ENCODE measurements at regions not wholly inside any gene's neighbourhood (a gene's known extent, or its start where the extent isn't known, plus 50 kb on each side); places are given as distances from the start of the nearest gene placed in this dataset.
"Not testable (repeated sequence)": the region's sequence is repeated elsewhere in the genome, so short reads cannot be mapped to it uniquely, and the experiment has no call there.

- H3K4me3 Mint-ChIP-seq, result no peak overlapping the region
- ChIA-PET POLR2A (no interaction called here), CTCF (no interaction called here)
- DNase-seq, result no peak
- H3K9me3 Mint-ChIP-seq, result peaks cover 8% of the 10 kb centered on the region
- H3K36me3 Mint-ChIP-seq (ENCODE audit: low read depth), result no peaks in the 10 kb centered on the region
- H3K27me3 Mint-ChIP-seq, result no peaks in the 10 kb centered on the region
- no peak overlapping the region for H3K27ac Mint-ChIP-seq
- no peaks in the 10 kb centered on the region for H3K4me1 Mint-ChIP-seq
These were observed 95.2 kb upstream of the NCAM2 start for GRCh38 chr21:20902998-20903397.

- H3K4me1 Mint-ChIP-seq; H3K4me3 Mint-ChIP-seq; H3K36me3 Mint-ChIP-seq (ENCODE audit: low read depth); H3K9me3 Mint-ChIP-seq; H3K27ac Mint-ChIP-seq; DNase-seq; POLR2A ChIA-PET; CTCF ChIA-PET; H3K27me3 Mint-ChIP-seq: not testable (repeated sequence)
These were observed 70.7 kb upstream of the NCAM2 start for GRCh38 chr21:20927555-20927954.

GRCh38 chr21:20942523-20942922 is 55.7 kb upstream of the NCAM2 start:
- Mint-ChIP-seq H3K4me3 (no peak overlapping the region), H3K9me3 (peaks cover 2% of the 10 kb centered on the region), H3K4me1 (no peaks in the 10 kb centered on the region), H3K27me3 (no peaks in the 10 kb centered on the region), H3K27ac (no peak overlapping the region), H3K36me3 (ENCODE audit: low read depth) (no peaks in the 10 kb centered on the region)
- no peak for DNase-seq
- CTCF ChIA-PET, result no interaction called here
- POLR2A ChIA-PET, result no interaction called here

GRCh38 chr21:20943561-20943997 is 54.6 kb upstream of the NCAM2 start:
- H3K27ac Mint-ChIP-seq, result no peak overlapping the region
- ChIA-PET CTCF (no interaction called here), POLR2A (no interaction called here)
- DNase-seq, result no peak
- H3K9me3 Mint-ChIP-seq, result peaks cover 2% of the 10 kb centered on the region
- H3K27me3 Mint-ChIP-seq, result no peaks in the 10 kb centered on the region
- H3K36me3 Mint-ChIP-seq (ENCODE audit: low read depth), result no peaks in the 10 kb centered on the region
- H3K4me1 Mint-ChIP-seq, result no peaks in the 10 kb centered on the region
- no peak overlapping the region for H3K4me3 Mint-ChIP-seq

GRCh38 chr21:20944139-20944538 is 54.1 kb upstream of the NCAM2 start:
- Mint-ChIP-seq H3K36me3 (ENCODE audit: low read depth) (no peaks in the 10 kb centered on the region), H3K27me3 (no peaks in the 10 kb centered on the region), H3K4me1 (no peaks in the 10 kb centered on the region), H3K27ac (no peak overlapping the region), H3K9me3 (no peaks in the 10 kb centered on the region), H3K4me3 (no peak overlapping the region)
- CTCF ChIA-PET, result no interaction called here
- no peak for DNase-seq
- POLR2A ChIA-PET, result no interaction called here

- H3K36me3 Mint-ChIP-seq (ENCODE audit: low read depth), result no peaks in the 10 kb centered on the region
- H3K4me1 Mint-ChIP-seq, result no peaks in the 10 kb centered on the region
- DNase-seq, result no peak
- H3K4me3 Mint-ChIP-seq, result no peak overlapping the region
- H3K27me3 Mint-ChIP-seq, result no peaks in the 10 kb centered on the region
- POLR2A ChIA-PET, result no interaction called here
- CTCF ChIA-PET, result interaction anchor here (0.5 kb wide), 1 partner anchor 400 kb away, joined by 3 read pairs; no protein-coding TSS in a partner anchor
- no peaks in the 10 kb centered on the region for H3K9me3 Mint-ChIP-seq
- no peak overlapping the region for H3K27ac Mint-ChIP-seq
These were observed 51.5 kb upstream of the NCAM2 start for GRCh38 chr21:20946701-20947100.

Data from activated CD4-positive, alpha-beta memory T cell treated with anti-CD3 and anti-CD28 coated beads, Interleukin-2, amount 10 ng/mL, durations not matched to agents 7 days and 5 days (primary cell).